ENCODE measurements at regions not wholly inside any gene's neighbourhood (a gene's known extent, or its start where the extent isn't known, plus 50 kb on each side); places are given as distances from the start of the nearest gene placed in this dataset.

GRCh38 chr12:84786622-84787021 is 126.0 kb downstream of the SLC6A15 start:
- no peak overlapping the region for H3K9ac ChIP-seq (ENCODE audit: low read length)
- no peak overlapping the region for H3K4me2 ChIP-seq (ENCODE audit: low read length)
- H3F3A ChIP-seq (ENCODE audit: insufficient read depth, low read length), result no peaks in the 10 kb centered on the region
- H3K4me3 ChIP-seq (ENCODE audit: low read depth, low read length, poor library complexity, severe bottlenecking), result no peak overlapping the region
- H3K27me3 ChIP-seq (ENCODE audit: insufficient read depth, low read length), result no peaks in the 10 kb centered on the region
- H4K20me1 ChIP-seq (ENCODE audit: insufficient read depth, low read length), result no peaks in the 10 kb centered on the region
- no peaks in the 10 kb centered on the region for H3K4me1 ChIP-seq (ENCODE audit: insufficient read depth, low read length, severe bottlenecking)
- no peak overlapping the region for H2AFZ ChIP-seq (ENCODE audit: low read length)
- no peaks in the 10 kb centered on the region for H3K79me2 ChIP-seq (ENCODE audit: insufficient read depth, low read length)
- no peaks in the 10 kb centered on the region for H3K36me3 ChIP-seq (ENCODE audit: insufficient read depth, low read length)
- H3K27ac ChIP-seq (ENCODE audit: low read depth, low read length, poor library complexity, severe bottlenecking), result no peak overlapping the region
- TF ChIP-seq, protein P1, sequence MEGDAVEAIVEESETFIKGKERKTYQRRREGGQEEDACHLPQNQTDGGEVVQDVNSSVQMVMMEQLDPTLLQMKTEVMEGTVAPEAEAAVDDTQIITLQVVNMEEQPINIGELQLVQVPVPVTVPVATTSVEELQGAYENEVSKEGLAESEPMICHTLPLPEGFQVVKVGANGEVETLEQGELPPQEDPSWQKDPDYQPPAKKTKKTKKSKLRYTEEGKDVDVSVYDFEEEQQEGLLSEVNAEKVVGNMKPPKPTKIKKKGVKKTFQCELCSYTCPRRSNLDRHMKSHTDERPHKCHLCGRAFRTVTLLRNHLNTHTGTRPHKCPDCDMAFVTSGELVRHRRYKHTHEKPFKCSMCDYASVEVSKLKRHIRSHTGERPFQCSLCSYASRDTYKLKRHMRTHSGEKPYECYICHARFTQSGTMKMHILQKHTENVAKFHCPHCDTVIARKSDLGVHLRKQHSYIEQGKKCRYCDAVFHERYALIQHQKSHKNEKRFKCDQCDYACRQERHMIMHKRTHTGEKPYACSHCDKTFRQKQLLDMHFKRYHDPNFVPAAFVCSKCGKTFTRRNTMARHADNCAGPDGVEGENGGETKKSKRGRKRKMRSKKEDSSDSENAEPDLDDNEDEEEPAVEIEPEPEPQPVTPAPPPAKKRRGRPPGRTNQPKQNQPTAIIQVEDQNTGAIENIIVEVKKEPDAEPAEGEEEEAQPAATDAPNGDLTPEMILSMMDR (IDR thresholded peaks at IDR 0.05; ENCODE audit: low read length), result no peak
- TF ChIP-seq EZH2 (IDR thresholded peaks at IDR 0.05; ENCODE audit: borderline replicate concordance, low read length), result no peak
- H3K9me2 ChIP-seq (ENCODE audit: low read depth, low read length), result no peaks in the 10 kb centered on the region
- no peaks in the 10 kb centered on the region for H3K9me3 ChIP-seq (ENCODE audit: low read length)

- Histone ChIP-seq H3K27ac (ENCODE audit: low read depth, low read length, poor library complexity, severe bottlenecking) (no peak overlapping the region), H3K36me3 (ENCODE audit: insufficient read depth, low read length) (no peaks in the 10 kb centered on the region), H4K20me1 (ENCODE audit: insufficient read depth, low read length) (no peaks in the 10 kb centered on the region), H3K9me2 (ENCODE audit: low read depth, low read length) (no peaks in the 10 kb centered on the region), H3K4me1 (ENCODE audit: insufficient read depth, low read length, severe bottlenecking) (no peaks in the 10 kb centered on the region), H3K9me3 (ENCODE audit: low read length) (no peaks in the 10 kb centered on the region), H3K79me2 (ENCODE audit: insufficient read depth, low read length) (no peaks in the 10 kb centered on the region), H3F3A (ENCODE audit: insufficient read depth, low read length) (no peaks in the 10 kb centered on the region), H2AFZ (ENCODE audit: low read length) (no peak overlapping the region), H3K27me3 (ENCODE audit: insufficient read depth, low read length) (no peaks in the 10 kb centered on the region), H3K4me2 (ENCODE audit: low read length) (no peak overlapping the region), H3K4me3 (ENCODE audit: low read depth, low read length, poor library complexity, severe bottlenecking) (no peak overlapping the region), H3K9ac (ENCODE audit: low read length) (no peak overlapping the region)
- TF ChIP-seq, protein P1 (IDR thresholded peaks at IDR 0.05; ENCODE audit: low read length), result no peak
- no peak for TF ChIP-seq EZH2 (IDR thresholded peaks at IDR 0.05; ENCODE audit: borderline replicate concordance, low read length)
Measured at GRCh38 chr12:84785951-84786350, 126.6 kb downstream of the SLC6A15 start.

DNA sequence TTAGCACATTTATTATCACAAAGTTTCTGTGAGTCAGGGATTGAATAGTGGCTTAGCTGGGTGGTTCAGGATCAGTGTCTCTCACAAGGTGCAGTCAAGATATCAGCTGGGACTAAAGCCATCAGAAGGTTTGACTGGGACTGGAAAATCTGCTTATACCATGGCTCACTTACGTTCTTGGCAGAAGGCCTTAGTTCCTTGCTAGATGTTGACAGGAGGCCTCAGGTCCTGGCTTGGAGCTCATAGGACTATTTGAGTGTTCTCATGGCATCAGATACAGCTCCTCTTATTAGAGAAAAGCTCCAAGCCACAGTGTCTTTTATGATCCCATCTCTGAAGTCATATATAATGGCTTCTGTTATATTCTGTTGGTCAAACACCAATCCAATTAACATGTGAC is 127.3 kb downstream of the SLC6A15 start:
- Histone ChIP-seq H3K79me2 (ENCODE audit: insufficient read depth, low read length) (no peaks in the 10 kb centered on the region), H2AFZ (ENCODE audit: low read length) (no peak overlapping the region), H3K4me3 (ENCODE audit: low read depth, low read length, poor library complexity, severe bottlenecking) (no peak overlapping the region), H3K9ac (ENCODE audit: low read length) (no peak overlapping the region), H3K27ac (ENCODE audit: low read depth, low read length, poor library complexity, severe bottlenecking) (no peak overlapping the region), H3F3A (ENCODE audit: insufficient read depth, low read length) (no peaks in the 10 kb centered on the region), H3K4me2 (ENCODE audit: low read length) (no peak overlapping the region), H4K20me1 (ENCODE audit: insufficient read depth, low read length) (no peaks in the 10 kb centered on the region), H3K36me3 (ENCODE audit: insufficient read depth, low read length) (no peaks in the 10 kb centered on the region), H3K9me3 (ENCODE audit: low read length) (no peaks in the 10 kb centered on the region), H3K9me2 (ENCODE audit: low read depth, low read length) (no peaks in the 10 kb centered on the region), H3K4me1 (ENCODE audit: insufficient read depth, low read length, severe bottlenecking) (no peaks in the 10 kb centered on the region), H3K27me3 (ENCODE audit: insufficient read depth, low read length) (no peaks in the 10 kb centered on the region)
- TF ChIP-seq, protein P1 (IDR thresholded peaks at IDR 0.05; ENCODE audit: low read length), result no peak
- TF ChIP-seq EZH2 (IDR thresholded peaks at IDR 0.05; ENCODE audit: borderline replicate concordance, low read length), result no peak
